NCI-H1694 treated with DMSO at 0.1 percent for 48 hours (cell line): ENCODE measurements at regions not wholly inside any gene's neighbourhood (a gene's known extent, or its start where the extent isn't known, plus 50 kb on each side); places are given as distances from the start of the nearest gene placed in this dataset.
A peak's percentile ranks its signal among the peaks of the same experiment; 100 is the strongest.

Experiments
- DNase-seq: peaks from one replicate; lab custom pipeline; 2025; lab: John Stamatoyannopoulos, UW

GRCh38 chr22:42330170-42330569 lies 59.7 kb upstream of the TCF20 start:
- DNase-seq = no peak

- no peak for DNase-seq
Measured at GRCh38 chr22:42329504-42329903, 59.1 kb upstream of the TCF20 start.

- no peak for DNase-seq
Measured at GRCh38 chr22:42328784-42329145, 58.3 kb upstream of the TCF20 start.

GRCh38 chr22:42328130-42328783 lies 57.8 kb upstream of the TCF20 start:
- DNase-seq = no peak

GRCh38 chr22:42327462-42328129 lies 57.1 kb upstream of the TCF20 start:
- no peak for DNase-seq

- DNase-seq = no peak
Measured at GRCh38 chr22:42326801-42327200, 56.3 kb upstream of the TCF20 start.

- DNase-seq = no peak
Measured at GRCh38 chr22:42326301-42326700, 55.8 kb upstream of the TCF20 start.

- no peak for DNase-seq
Measured at GRCh38 chr22:42324990-42325710, 54.7 kb upstream of the TCF20 start.

- DNase-seq = no peak
Measured at GRCh38 chr22:42324566-42324965, 54.1 kb upstream of the TCF20 start.

- no peak for DNase-seq
Measured at GRCh38 chr22:42323971-42324370, 53.5 kb upstream of the TCF20 start.

- DNase-seq = no peak
Measured at GRCh38 chr22:42322562-42322926, 52.1 kb upstream of the TCF20 start.

GRCh38 chr22:42321908-42322561 lies 51.6 kb upstream of the TCF20 start:
- DNase-seq = peak; percentile 80

- DNase-seq = no peak
Measured at GRCh38 chr22:42320443-42321416, 50.3 kb upstream of the TCF20 start.
